HCT116 (cell line): ENCODE measurements at regions not wholly inside any gene's neighbourhood (a gene's known extent, or its start where the extent isn't known, plus 50 kb on each side); places are given as distances from the start of the nearest gene placed in this dataset.

Experiments
- ATAC-seq: fragments of 200-7000 bp; cut with Tn5 transposase; 2 replicates; pipeline ENCODE4 v1.9.1; 2020; ENCODE audit warnings: mild to moderate bottlenecking, moderate library complexity
- BruUV-seq: library from RNA; stranded (reverse); fragments of 400-500 nt; replicated peaks from 2 replicates; lab custom pipeline; 2021; lab: Mats Ljungman, UMichigan
- CTCF ChIA-PET: fragments of 300-600 bp; sonication (Branson Sonifier 250); formaldehyde crosslinking; loops from one replicate; lab custom pipeline; 2021; ENCODE audit warnings: antibody characterized with exemption; lab: Charles Lee
- POLR2A ChIA-PET: fragments of 300-600, 350-600 bp; sonication (Branson Sonifier 250); formaldehyde crosslinking; loops from one replicate; lab custom pipeline; 2021; ENCODE audit warnings: antibody characterized with exemption; lab: Charles Lee
- RAD21 ChIA-PET, 2 experiments: fragments of 300-600 bp; sonication (Branson Sonifier 250); formaldehyde crosslinking; loops; one replicate each; lab custom pipeline; 2023; ENCODE audit warnings: low total read pairs in 2 of 2; ENCODE audit not compliant: uncharacterized antibody in 2 of 2, unreplicated experiment in 2 of 2, low non-redundant PET in 1 of 2; lab: Charles Lee
- DNase-seq: peaks from one replicate; pipeline ENCODE4 v3.0.0-alpha.2; 2010; ENCODE audit warnings: low read depth, low spot score
- H2AFZ ChIP-seq: fragments of 200-600 bp; shearing (Covaris generic), sonication (generic); 2 replicates; pipeline ENCODE4 v1.6.1; 2017; ENCODE audit warnings: low read depth, mixed run types, mixed read lengths, antibody characterized with exemption, low read length; ENCODE audit not compliant: poor library complexity, severe bottlenecking
- H3K27ac ChIP-seq: 2 replicates; pipeline ENCODE4 v1.5.1; 2012; ENCODE audit warnings: low read depth, low read length
- H3K27me3 ChIP-seq: fragments of 200-600 bp; sonication (generic); 2 replicates; pipeline ENCODE4 v1.6.1; 2016; ENCODE audit warnings: mixed run types, low read length, mixed read lengths; ENCODE audit not compliant: insufficient read depth
- H3K36me3 ChIP-seq, 2 experiments: fragments of 200-500 bp in 1 of 2; fragments of 200-600 bp in 1 of 2; sonication (Bioruptor generic) in 1 of 2; sonication (generic) in 1 of 2; 2 replicates each; pipeline versions ENCODE4 v1.5.1 to v1.6.1; 2014 to 2016; ENCODE audit warnings: low read length in 2 of 2, inconsistent platforms in 1 of 2, mixed read lengths in 1 of 2, mixed run types in 1 of 2; ENCODE audit not compliant: insufficient read depth in 2 of 2, control insufficient read depth in 1 of 2
- H3K4me1 ChIP-seq, 2 experiments: fragments of 200-600 bp in 1 of 2; sonication (generic) in 1 of 2; 2 replicates each; pipeline versions ENCODE4 v1.5.1 to v1.6.1; 2012 to 2017; ENCODE audit warnings: low read length in 2 of 2, inconsistent platforms in 1 of 2, mild to moderate bottlenecking in 1 of 2, mixed read lengths in 1 of 2, mixed run types in 1 of 2, moderate library complexity in 1 of 2; ENCODE audit not compliant: insufficient read depth in 2 of 2, control insufficient read depth in 1 of 2
- H3K4me2 ChIP-seq: fragments of 200-600 bp; sonication (generic); 2 replicates; pipeline ENCODE4 v1.6.1; 2017; ENCODE audit warnings: mixed run types, low read length, mixed read lengths
- H3K4me3 ChIP-seq, 2 experiments: fragments of 200-600 bp in 1 of 2; sonication (generic) in 1 of 2; replicated peaks in 1 of 2; 2 replicates each; pipeline ENCODE4 v1.5.1; 2011 to 2016; ENCODE audit warnings: low read length in 2 of 2, control low read depth in 1 of 2, low read depth in 1 of 2, mild to moderate bottlenecking in 1 of 2, mixed read lengths in 1 of 2, mixed run types in 1 of 2
- H3K79me2 ChIP-seq: fragments of 200-600 bp; sonication (generic); 2 replicates; pipeline ENCODE4 v1.6.1; 2017; ENCODE audit warnings: mild to moderate bottlenecking, mixed run types, low read length, moderate library complexity, mixed read lengths; ENCODE audit not compliant: insufficient read depth
- H3K9ac ChIP-seq: fragments of 200-600 bp; sonication (generic); 2 replicates; pipeline ENCODE4 v1.6.1; 2016; ENCODE audit warnings: low read length, mixed read lengths
- H3K9me2 ChIP-seq: fragments of 200-600 bp; sonication (generic), shearing (Covaris generic); 2 replicates; pipeline ENCODE4 v1.6.1; 2017; ENCODE audit warnings: mixed run types, mild to moderate bottlenecking, moderate library complexity; ENCODE audit not compliant: insufficient read depth
- H3K9me3 ChIP-seq, 2 experiments: fragments of 200-500 bp in 1 of 2; fragments of 200-600 bp in 1 of 2; sonication (Bioruptor generic) in 1 of 2; sonication (generic) in 1 of 2; 2 replicates each; pipeline ENCODE4 v1.6.1; 2014 to 2017; ENCODE audit warnings: low read length in 2 of 2, mixed read lengths in 2 of 2, inconsistent platforms in 1 of 2, low read depth in 1 of 2, mild to moderate bottlenecking in 1 of 2, mixed run types in 1 of 2, moderate library complexity in 1 of 2; ENCODE audit not compliant: control insufficient read depth in 1 of 2, insufficient read depth in 1 of 2
- H4K20me1 ChIP-seq: fragments of 200-600 bp; sonication (generic), shearing (Covaris generic); 2 replicates; pipeline ENCODE4 v1.6.1; 2017; ENCODE audit warnings: mixed run types, mild to moderate bottlenecking, moderate library complexity; ENCODE audit not compliant: insufficient read depth
- CEBPB ChIP-seq: IDR thresholded peaks from 2 replicates; pipeline ENCODE4 v1.6.1; 2012; ENCODE audit warnings: low read depth
- CTCF ChIP-seq, 3 experiments: fragments of 200-600 bp in 1 of 3; sonication (generic) in 1 of 3; IDR thresholded peaks in 2 of 3; conservative IDR thresholded peaks in 1 of 3; 2 replicates each; pipeline ENCODE4 v1.5.1; 2012 to 2017; ENCODE audit warnings: low read depth in 2 of 3, low read length in 2 of 3, antibody characterized with exemption in 1 of 3, borderline replicate concordance in 1 of 3, control low read depth in 1 of 3, mild to moderate bottlenecking in 1 of 3, mixed read lengths in 1 of 3, mixed run types in 1 of 3, moderate library complexity in 1 of 3; ENCODE audit not compliant: insufficient read depth in 1 of 3
- EGR1 ChIP-seq: IDR thresholded peaks from 2 replicates; pipeline ENCODE4 v1.6.1; 2012; ENCODE audit warnings: low read depth
- EZH2 ChIP-seq: fragments of 200-600 bp; sonication (generic); IDR thresholded peaks from 2 replicates; pipeline ENCODE4 v1.6.1; 2017; ENCODE audit warnings: antibody characterized with exemption, mixed run types
- EZH2phosphoT487 ChIP-seq: fragments of 200-600 bp; IDR thresholded peaks from 2 replicates; pipeline ENCODE4 v1.6.1; 2018; ENCODE audit warnings: antibody characterized with exemption, borderline replicate concordance
- FOSL1 ChIP-seq: IDR thresholded peaks from 2 replicates; pipeline ENCODE4 v1.6.1; 2012; ENCODE audit warnings: low read depth
- JUND ChIP-seq: IDR thresholded peaks from 2 replicates; pipeline ENCODE4 v1.6.1; 2012
- MAX ChIP-seq: IDR thresholded peaks from 2 replicates; pipeline ENCODE4 v1.6.1; 2012
- POLR2A ChIP-seq: IDR thresholded peaks from 2 replicates; pipeline ENCODE4 v1.7.0; 2011; ENCODE audit warnings: borderline replicate concordance; ENCODE audit not compliant: insufficient read depth, insufficient read length; ENCODE audit errors: extremely low read depth
- POLR2AphosphoS5 ChIP-seq: IDR thresholded peaks from 2 replicates; pipeline ENCODE4 v1.6.1; 2011; ENCODE audit warnings: mild to moderate bottlenecking, low read depth, low read length, moderate library complexity
- SIN3A ChIP-seq: IDR thresholded peaks from 2 replicates; pipeline ENCODE4 v1.6.1; 2012; ENCODE audit warnings: low read depth
- SP1 ChIP-seq: IDR thresholded peaks from 2 replicates; pipeline ENCODE4 v1.6.1; 2012; ENCODE audit warnings: low read depth
- TCF7L2 ChIP-seq: IDR thresholded peaks from 2 replicates; pipeline ENCODE4 v1.7.0; 2011; ENCODE audit warnings: borderline replicate concordance, inconsistent platforms; ENCODE audit not compliant: insufficient read depth, insufficient read length; ENCODE audit errors: extremely low read depth
- YY1 ChIP-seq: IDR thresholded peaks from 2 replicates; pipeline ENCODE4 v1.6.1; 2011; ENCODE audit warnings: low read length, low read depth, moderate library complexity, mild to moderate bottlenecking; ENCODE audit not compliant: insufficient replicate concordance; ENCODE audit errors: extremely low read depth
- ZFX ChIP-seq: fragments of 450-650 bp; IDR thresholded peaks from 2 replicates; pipeline ENCODE4 v1.6.1; 2017
- ZNF274 ChIP-seq: fragments of 200-500 bp; sonication (Bioruptor generic); IDR thresholded peaks from 2 replicates; pipeline ENCODE4 v1.6.1; 2014; ENCODE audit warnings: mild to moderate bottlenecking, low read depth, low read length, inconsistent platforms
- intact Hi-C: fragments of 100-400 bp; cut with micrococcal nuclease; formaldehyde crosslinking; loops from 2 replicates; pipeline ENCODE4 v1.10.0; 2022
- TF ChIP-seq, protein P1 (sequence below): IDR thresholded peaks from 2 replicates; pipeline ENCODE4 v1.6.1; 2012; ENCODE audit warnings: low read depth
- TF ChIP-seq, protein P2 (sequence below): IDR thresholded peaks from 2 replicates; pipeline ENCODE4 v1.6.1; 2012
- TF ChIP-seq, protein P3 (sequence below): IDR thresholded peaks from 2 replicates; pipeline ENCODE4 v1.6.1; 2011; ENCODE audit warnings: mild to moderate bottlenecking, low read length, moderate library complexity; ENCODE audit not compliant: insufficient replicate concordance; ENCODE audit errors: extremely low read depth

GRCh38 chr16:54375071-54375470 is 88.5 kb upstream of the IRX3 start:
- ChIA-PET RAD21 (no interaction called here), CTCF (no interaction called here), POLR2A (no interaction called here)
- TF ChIP-seq POLR2A: no peak
- no peak for TF ChIP-seq EZH2
- no peak for TF ChIP-seq SIN3A
- TF ChIP-seq, protein P1, sequence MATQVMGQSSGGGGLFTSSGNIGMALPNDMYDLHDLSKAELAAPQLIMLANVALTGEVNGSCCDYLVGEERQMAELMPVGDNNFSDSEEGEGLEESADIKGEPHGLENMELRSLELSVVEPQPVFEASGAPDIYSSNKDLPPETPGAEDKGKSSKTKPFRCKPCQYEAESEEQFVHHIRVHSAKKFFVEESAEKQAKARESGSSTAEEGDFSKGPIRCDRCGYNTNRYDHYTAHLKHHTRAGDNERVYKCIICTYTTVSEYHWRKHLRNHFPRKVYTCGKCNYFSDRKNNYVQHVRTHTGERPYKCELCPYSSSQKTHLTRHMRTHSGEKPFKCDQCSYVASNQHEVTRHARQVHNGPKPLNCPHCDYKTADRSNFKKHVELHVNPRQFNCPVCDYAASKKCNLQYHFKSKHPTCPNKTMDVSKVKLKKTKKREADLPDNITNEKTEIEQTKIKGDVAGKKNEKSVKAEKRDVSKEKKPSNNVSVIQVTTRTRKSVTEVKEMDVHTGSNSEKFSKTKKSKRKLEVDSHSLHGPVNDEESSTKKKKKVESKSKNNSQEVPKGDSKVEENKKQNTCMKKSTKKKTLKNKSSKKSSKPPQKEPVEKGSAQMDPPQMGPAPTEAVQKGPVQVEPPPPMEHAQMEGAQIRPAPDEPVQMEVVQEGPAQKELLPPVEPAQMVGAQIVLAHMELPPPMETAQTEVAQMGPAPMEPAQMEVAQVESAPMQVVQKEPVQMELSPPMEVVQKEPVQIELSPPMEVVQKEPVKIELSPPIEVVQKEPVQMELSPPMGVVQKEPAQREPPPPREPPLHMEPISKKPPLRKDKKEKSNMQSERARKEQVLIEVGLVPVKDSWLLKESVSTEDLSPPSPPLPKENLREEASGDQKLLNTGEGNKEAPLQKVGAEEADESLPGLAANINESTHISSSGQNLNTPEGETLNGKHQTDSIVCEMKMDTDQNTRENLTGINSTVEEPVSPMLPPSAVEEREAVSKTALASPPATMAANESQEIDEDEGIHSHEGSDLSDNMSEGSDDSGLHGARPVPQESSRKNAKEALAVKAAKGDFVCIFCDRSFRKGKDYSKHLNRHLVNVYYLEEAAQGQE: no peak
- no peak for TF ChIP-seq YY1
- TF ChIP-seq JUND: no peak
- TF ChIP-seq EZH2phosphoT487: no peak
- no peak for TF ChIP-seq MAX
- no peak for TF ChIP-seq CTCF (IDR thresholded peaks at IDR 0.05 in 2 of 3, conservative IDR thresholded peaks at IDR 0.05 in 1 of 3; ENCODE audit: borderline replicate concordance in 1 of 3, insufficient read depth in 1 of 3, low read depth in 2 of 3, low read length in 2 of 3)
- no peak for TF ChIP-seq FOSL1
- no peak for TF ChIP-seq POLR2AphosphoS5
- TF ChIP-seq, protein P2, sequence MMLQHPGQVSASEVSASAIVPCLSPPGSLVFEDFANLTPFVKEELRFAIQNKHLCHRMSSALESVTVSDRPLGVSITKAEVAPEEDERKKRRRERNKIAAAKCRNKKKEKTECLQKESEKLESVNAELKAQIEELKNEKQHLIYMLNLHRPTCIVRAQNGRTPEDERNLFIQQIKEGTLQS: no peak
- TF ChIP-seq EGR1: no peak
- TF ChIP-seq, protein P3, sequence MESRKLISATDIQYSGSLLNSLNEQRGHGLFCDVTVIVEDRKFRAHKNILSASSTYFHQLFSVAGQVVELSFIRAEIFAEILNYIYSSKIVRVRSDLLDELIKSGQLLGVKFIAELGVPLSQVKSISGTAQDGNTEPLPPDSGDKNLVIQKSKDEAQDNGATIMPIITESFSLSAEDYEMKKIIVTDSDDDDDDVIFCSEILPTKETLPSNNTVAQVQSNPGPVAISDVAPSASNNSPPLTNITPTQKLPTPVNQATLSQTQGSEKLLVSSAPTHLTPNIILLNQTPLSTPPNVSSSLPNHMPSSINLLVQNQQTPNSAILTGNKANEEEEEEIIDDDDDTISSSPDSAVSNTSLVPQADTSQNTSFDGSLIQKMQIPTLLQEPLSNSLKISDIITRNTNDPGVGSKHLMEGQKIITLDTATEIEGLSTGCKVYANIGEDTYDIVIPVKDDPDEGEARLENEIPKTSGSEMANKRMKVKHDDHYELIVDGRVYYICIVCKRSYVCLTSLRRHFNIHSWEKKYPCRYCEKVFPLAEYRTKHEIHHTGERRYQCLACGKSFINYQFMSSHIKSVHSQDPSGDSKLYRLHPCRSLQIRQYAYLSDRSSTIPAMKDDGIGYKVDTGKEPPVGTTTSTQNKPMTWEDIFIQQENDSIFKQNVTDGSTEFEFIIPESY: no peak
- no peak for TF ChIP-seq TCF7L2
- TF ChIP-seq SP1: no peak
- no peak for TF ChIP-seq CEBPB
- no peak for TF ChIP-seq ZNF274
- TF ChIP-seq ZFX: no peak
- no peaks in the 10 kb centered on the region for H3K27me3 ChIP-seq
- DNase-seq (no peak), ATAC-seq (no peak)
- intact Hi-C loops: no loop called here
- peaks cover 0 to 15% of the 10 kb centered on the region in 2 experiments; a peak in 2 of 4 replicates for H3K4me1 ChIP-seq
- H2AFZ ChIP-seq: no peak overlapping the region
- no peaks in the 10 kb centered on the region for H3K36me3 ChIP-seq
- H3K9ac ChIP-seq: no peak overlapping the region
- H3K79me2 ChIP-seq: no peaks in the 10 kb centered on the region
- no peaks in the 10 kb centered on the region for H3K9me3 ChIP-seq
- no peak overlapping the region for H3K27ac ChIP-seq
- no peaks in the 10 kb centered on the region for H3K9me2 ChIP-seq
- no peak overlapping the region for H3K4me2 ChIP-seq
- BruUV-seq: no TSS peak
- H4K20me1 ChIP-seq: no peaks in the 10 kb centered on the region
- H3K4me3 ChIP-seq: no peak overlapping the region
